ENCODE measurements at regions not wholly inside any gene's neighbourhood (a gene's known extent, or its start where the extent isn't known, plus 50 kb on each side); places are given as distances from the start of the nearest gene placed in this dataset.

GRCh38 chr2:105597011-105597805 lies 147.5 kb upstream of the NCK2 start:
- Histone ChIP-seq H3K36me3 (ENCODE audit: control insufficient read depth, insufficient read depth, low read length) (no peaks in the 10 kb centered on the region), H3K4me1 (ENCODE audit: control insufficient read depth, insufficient read depth, low read length, poor library complexity, severe bottlenecking) (no peaks in the 10 kb centered on the region)
- no peak for DNase-seq

GRCh38 chr2:105596411-105596921 lies 148.2 kb upstream of the NCK2 start:
- no peak overlapping the region for H3K4me3 ChIP-seq (ENCODE audit: insufficient read depth, low read depth, low read length, poor library complexity, severe bottlenecking)
- H3K36me3 ChIP-seq (ENCODE audit: control insufficient read depth, insufficient read depth, low read length), result no peaks in the 10 kb centered on the region
- no peaks in the 10 kb centered on the region for H3K4me1 ChIP-seq (ENCODE audit: control insufficient read depth, insufficient read depth, low read length, poor library complexity, severe bottlenecking)
- no peaks in the 10 kb centered on the region for H3K27me3 ChIP-seq (replicated peaks; ENCODE audit: control insufficient read depth, insufficient read depth, low read length, poor library complexity, severe bottlenecking)
- DNase-seq, result no peak
- no peaks in the 10 kb centered on the region for H3K9me3 ChIP-seq (ENCODE audit: control insufficient read depth, low read length)
- H3K27ac ChIP-seq (ENCODE audit: insufficient read depth, low read length, poor library complexity, severe bottlenecking), result no peak overlapping the region

More at GRCh38 chr2:105597011-105597805, 147.5 kb upstream of the NCK2 start:
- Histone ChIP-seq H3K4me3 (ENCODE audit: insufficient read depth, low read depth, low read length, poor library complexity, severe bottlenecking) (no peak overlapping the region), H3K27ac (ENCODE audit: insufficient read depth, low read length, poor library complexity, severe bottlenecking) (no peak overlapping the region), H3K9me3 (ENCODE audit: control insufficient read depth, low read length) (no peaks in the 10 kb centered on the region), H3K27me3 (replicated peaks; ENCODE audit: control insufficient read depth, insufficient read depth, low read length, poor library complexity, severe bottlenecking) (no peaks in the 10 kb centered on the region)

- Histone ChIP-seq H3K9me3 (ENCODE audit: control insufficient read depth, low read length) (no peaks in the 10 kb centered on the region), H3K27ac (ENCODE audit: insufficient read depth, low read length, poor library complexity, severe bottlenecking) (no peak overlapping the region), H3K36me3 (ENCODE audit: control insufficient read depth, insufficient read depth, low read length) (no peaks in the 10 kb centered on the region), H3K4me1 (ENCODE audit: control insufficient read depth, insufficient read depth, low read length, poor library complexity, severe bottlenecking) (no peaks in the 10 kb centered on the region), H3K4me3 (ENCODE audit: insufficient read depth, low read depth, low read length, poor library complexity, severe bottlenecking) (no peak overlapping the region), H3K27me3 (replicated peaks; ENCODE audit: control insufficient read depth, insufficient read depth, low read length, poor library complexity, severe bottlenecking) (no peaks in the 10 kb centered on the region)
- no peak for DNase-seq
Measured at GRCh38 chr2:105595536-105595935, 149.2 kb upstream of the NCK2 start.

- DNase-seq, result no peak
- Histone ChIP-seq H3K36me3 (ENCODE audit: control insufficient read depth, insufficient read depth, low read length) (no peaks in the 10 kb centered on the region), H3K27me3 (replicated peaks; ENCODE audit: control insufficient read depth, insufficient read depth, low read length, poor library complexity, severe bottlenecking) (no peaks in the 10 kb centered on the region), H3K9me3 (ENCODE audit: control insufficient read depth, low read length) (peaks cover 3% of the 10 kb centered on the region), H3K4me3 (ENCODE audit: insufficient read depth, low read depth, low read length, poor library complexity, severe bottlenecking) (no peak overlapping the region), H3K27ac (ENCODE audit: insufficient read depth, low read length, poor library complexity, severe bottlenecking) (no peak overlapping the region), H3K4me1 (ENCODE audit: control insufficient read depth, insufficient read depth, low read length, poor library complexity, severe bottlenecking) (no peaks in the 10 kb centered on the region)
Measured at GRCh38 chr2:105593221-105593967, 151.3 kb upstream of the NCK2 start.

DNA sequence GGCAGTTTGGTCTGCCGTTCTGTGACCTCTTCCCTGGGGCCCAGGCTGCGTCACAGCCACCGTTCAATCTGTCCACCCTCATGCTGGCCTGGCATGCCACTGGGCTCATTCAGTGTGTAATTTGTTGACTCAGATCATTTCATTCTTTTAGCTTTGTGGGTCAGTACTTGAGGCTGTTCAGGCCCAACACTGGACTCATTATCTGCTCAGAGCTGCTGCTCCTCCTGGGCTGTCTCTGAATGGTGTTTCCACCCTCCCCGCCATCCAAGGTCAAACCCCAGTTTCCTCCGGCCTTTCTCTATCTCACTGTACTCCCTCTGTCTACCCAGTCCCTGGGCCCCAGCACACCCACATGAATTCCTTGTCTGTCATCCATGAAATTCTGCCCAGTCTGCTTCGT lies 152.4 kb upstream of the NCK2 start:
- Histone ChIP-seq H3K27me3 (replicated peaks; ENCODE audit: control insufficient read depth, insufficient read depth, low read length, poor library complexity, severe bottlenecking) (no peaks in the 10 kb centered on the region), H3K4me1 (ENCODE audit: control insufficient read depth, insufficient read depth, low read length, poor library complexity, severe bottlenecking) (no peaks in the 10 kb centered on the region), H3K9me3 (ENCODE audit: control insufficient read depth, low read length) (peaks cover 3% of the 10 kb centered on the region), H3K27ac (ENCODE audit: insufficient read depth, low read length, poor library complexity, severe bottlenecking) (no peak overlapping the region), H3K36me3 (ENCODE audit: control insufficient read depth, insufficient read depth, low read length) (no peaks in the 10 kb centered on the region), H3K4me3 (ENCODE audit: insufficient read depth, low read depth, low read length, poor library complexity, severe bottlenecking) (no peak overlapping the region)
- DNase-seq, result no peak

DNA sequence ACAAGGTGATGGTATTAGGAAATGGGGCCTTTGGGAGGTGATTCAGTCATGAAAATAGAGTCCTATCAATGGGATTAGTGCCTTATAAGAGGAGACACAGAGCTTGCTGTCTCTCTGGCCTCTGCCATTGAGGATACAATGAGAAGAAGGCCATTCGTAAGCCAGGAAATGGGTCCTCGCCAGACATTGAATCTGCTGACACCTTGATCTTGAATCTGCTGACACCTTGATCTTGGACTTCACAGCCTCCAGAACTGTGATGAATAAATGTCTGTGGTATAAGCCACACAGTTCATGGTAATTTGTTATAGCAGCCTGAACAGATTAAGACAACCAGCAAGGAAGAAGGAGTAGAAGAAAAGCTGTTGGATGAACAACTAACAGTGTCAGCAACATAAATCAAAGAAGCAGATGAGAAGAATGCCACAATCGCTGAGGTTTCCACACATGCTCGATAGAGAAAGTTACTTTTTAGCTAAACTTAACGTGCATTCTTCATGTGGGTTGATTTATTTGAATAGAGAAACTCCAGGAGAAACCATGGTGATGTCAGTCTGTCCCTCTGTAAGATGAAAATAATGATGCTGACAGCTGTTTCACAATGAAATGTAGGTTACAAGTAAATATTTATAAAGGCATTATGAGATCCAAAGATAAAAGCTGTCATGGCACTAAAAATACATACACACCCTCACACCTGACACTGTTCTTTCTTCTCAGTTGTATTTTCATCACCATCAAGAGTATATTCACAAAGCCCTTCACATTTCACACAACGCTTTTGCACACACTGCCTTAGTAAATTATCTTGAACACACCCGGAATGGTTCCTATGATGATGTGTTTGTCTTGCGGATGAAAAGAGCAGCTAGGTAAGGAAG lies 153.7 kb upstream of the NCK2 start:
- Histone ChIP-seq H3K4me1 (ENCODE audit: control insufficient read depth, insufficient read depth, low read length, poor library complexity, severe bottlenecking) (no peaks in the 10 kb centered on the region), H3K36me3 (ENCODE audit: control insufficient read depth, insufficient read depth, low read length) (no peaks in the 10 kb centered on the region), H3K27ac (ENCODE audit: insufficient read depth, low read length, poor library complexity, severe bottlenecking) (no peak overlapping the region), H3K27me3 (replicated peaks; ENCODE audit: control insufficient read depth, insufficient read depth, low read length, poor library complexity, severe bottlenecking) (no peaks in the 10 kb centered on the region), H3K9me3 (ENCODE audit: control insufficient read depth, low read length) (peaks cover 3% of the 10 kb centered on the region), H3K4me3 (ENCODE audit: insufficient read depth, low read depth, low read length, poor library complexity, severe bottlenecking) (no peak overlapping the region)
- no peak for DNase-seq

- Histone ChIP-seq H3K27ac (ENCODE audit: insufficient read depth, low read length, poor library complexity, severe bottlenecking) (no peak overlapping the region), H3K4me1 (ENCODE audit: control insufficient read depth, insufficient read depth, low read length, poor library complexity, severe bottlenecking) (no peaks in the 10 kb centered on the region), H3K36me3 (ENCODE audit: control insufficient read depth, insufficient read depth, low read length) (no peaks in the 10 kb centered on the region), H3K9me3 (ENCODE audit: control insufficient read depth, low read length) (peaks cover 3% of the 10 kb centered on the region), H3K27me3 (replicated peaks; ENCODE audit: control insufficient read depth, insufficient read depth, low read length, poor library complexity, severe bottlenecking) (no peaks in the 10 kb centered on the region), H3K4me3 (ENCODE audit: insufficient read depth, low read depth, low read length, poor library complexity, severe bottlenecking) (no peak overlapping the region)
- no peak for DNase-seq
Measured at GRCh38 chr2:105588581-105588980, 156.1 kb upstream of the NCK2 start.

DNA sequence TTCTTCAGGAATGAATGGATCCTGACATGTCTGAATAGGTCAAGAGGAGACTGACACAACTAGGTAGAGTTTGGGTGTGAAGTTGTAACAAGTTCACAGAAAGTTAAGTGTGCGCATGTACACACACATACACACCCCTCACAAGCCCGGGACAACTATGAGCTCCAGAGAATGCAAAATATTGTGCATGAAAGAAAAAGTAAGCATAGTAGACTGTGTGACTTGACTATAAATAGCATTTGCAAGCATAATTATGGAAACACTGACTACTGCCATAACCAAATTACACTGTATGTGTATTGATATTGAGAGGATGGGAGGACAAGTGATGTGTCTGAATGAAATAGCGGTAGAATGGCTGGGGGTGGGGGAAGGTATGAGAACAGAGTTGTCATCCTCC lies 157.1 kb upstream of the NCK2 start:
- no peaks in the 10 kb centered on the region for H3K27me3 ChIP-seq (replicated peaks; ENCODE audit: control insufficient read depth, insufficient read depth, low read length, poor library complexity, severe bottlenecking)
- H3K4me3 ChIP-seq (ENCODE audit: insufficient read depth, low read depth, low read length, poor library complexity, severe bottlenecking), result no peak overlapping the region
- no peak for DNase-seq
- H3K36me3 ChIP-seq (ENCODE audit: control insufficient read depth, insufficient read depth, low read length), result no peaks in the 10 kb centered on the region
- H3K4me1 ChIP-seq (ENCODE audit: control insufficient read depth, insufficient read depth, low read length, poor library complexity, severe bottlenecking), result no peaks in the 10 kb centered on the region
- H3K9me3 ChIP-seq (ENCODE audit: control insufficient read depth, low read length), result peaks cover 3% of the 10 kb centered on the region
- H3K27ac ChIP-seq (ENCODE audit: insufficient read depth, low read length, poor library complexity, severe bottlenecking), result no peak overlapping the region

GRCh38 chr2:105584435-105585010 lies 160.2 kb upstream of the NCK2 start:
- no peaks in the 10 kb centered on the region for H3K27me3 ChIP-seq (replicated peaks; ENCODE audit: control insufficient read depth, insufficient read depth, low read length, poor library complexity, severe bottlenecking)
- no peak for DNase-seq
- H3K36me3 ChIP-seq (ENCODE audit: control insufficient read depth, insufficient read depth, low read length), result no peaks in the 10 kb centered on the region
- H3K4me1 ChIP-seq (ENCODE audit: control insufficient read depth, insufficient read depth, low read length, poor library complexity, severe bottlenecking), result no peaks in the 10 kb centered on the region
- H3K27ac ChIP-seq (ENCODE audit: insufficient read depth, low read length, poor library complexity, severe bottlenecking), result no peak overlapping the region
- H3K9me3 ChIP-seq (ENCODE audit: control insufficient read depth, low read length), result peaks cover 3% of the 10 kb centered on the region
- H3K4me3 ChIP-seq (ENCODE audit: insufficient read depth, low read depth, low read length, poor library complexity, severe bottlenecking), result no peak overlapping the region
